Mucosa of descending colon (tissue), 3 donors: ENCODE measurements at regions not wholly inside any gene's neighbourhood (a gene's known extent, or its start where the extent isn't known, plus 50 kb on each side); places are given as distances from the start of the nearest gene placed in this dataset.

ENCODE experiments used
- ATAC-seq: fragments of 200-7000 bp; cut with Tn5 transposase; one replicate; pipeline ENCODE4 v1.9.1; 2020; ENCODE audit warnings: mild to moderate bottlenecking, moderate library complexity
- DNase-seq, 3 donors: peaks; one replicate each; pipeline ENCODE4 v3.0.0-alpha.2; 2020
- H3K36me3 ChIP-seq: fragments of 200-600 bp; one replicate; pipeline ENCODE4 v1.8.0; 2021; ENCODE audit warnings: low read depth, mild to moderate bottlenecking
- H3K4me1 ChIP-seq: fragments of 200-600 bp; one replicate; pipeline ENCODE4 v1.8.0; 2021; ENCODE audit warnings: low read depth, mild to moderate bottlenecking
- H3K4me3 ChIP-seq: fragments of 200-600 bp; one replicate; pipeline ENCODE4 v1.8.0; 2021; ENCODE audit warnings: mild to moderate bottlenecking
- H3K9me3 ChIP-seq: fragments of 200-600 bp; one replicate; pipeline ENCODE4 v1.8.0; 2021; ENCODE audit warnings: mild to moderate bottlenecking
- CTCF ChIP-seq: fragments of 200-600 bp; IDR thresholded peaks from one replicate; pipeline ENCODE4 v1.8.0; 2022; ENCODE audit warnings: antibody characterized with exemption, mild to moderate bottlenecking
- intact Hi-C, 2 donors: fragments of 100-400 bp; cut with DNase I in 1 of 2; cut with micrococcal nuclease in 1 of 2; formaldehyde crosslinking; loops; one replicate each; pipeline versions ENCODE4 v1.11.0 to v1.11.1; 2022; cut with DNase I, micrococcal nuclease
- donor health status: DM: no; HTN: no; CAD: no; lungs with moderate emphysema.
- donor health status: DM: no; HTN: no; CAD: no.
- donor health status: DM: no; HTN: yes; CAD: no.

GRCh38 chr14:36451310-36452065 is 68.5 kb downstream of the NKX2-1 start:
- Histone ChIP-seq H3K4me3 (no peak overlapping the region), H3K4me1 (no peaks in the 10 kb centered on the region), H3K36me3 (no peaks in the 10 kb centered on the region), H3K9me3 (no peaks in the 10 kb centered on the region)
- no peak for TF ChIP-seq CTCF
- intact Hi-C loops, result no loop called here
- DNase-seq (no peak), ATAC-seq (no peak)

- ATAC-seq (no peak), DNase-seq (no peak)
- intact Hi-C loops, result no loop called here
- H3K4me1 ChIP-seq, result no peaks in the 10 kb centered on the region
- H3K36me3 ChIP-seq, result no peaks in the 10 kb centered on the region
- TF ChIP-seq CTCF, result no peak
- no peak overlapping the region for H3K4me3 ChIP-seq
- H3K9me3 ChIP-seq, result no peaks in the 10 kb centered on the region
These were observed 69.5 kb downstream of the NKX2-1 start for GRCh38 chr14:36450550-36450949.

GRCh38 chr14:36449903-36450302 is 70.1 kb downstream of the NKX2-1 start:
- intact Hi-C loops, result no loop called here
- no peaks in the 10 kb centered on the region for H3K9me3 ChIP-seq
- H3K36me3 ChIP-seq, result no peaks in the 10 kb centered on the region
- no peak overlapping the region for H3K4me3 ChIP-seq
- TF ChIP-seq CTCF, result no peak
- DNase-seq (no peak), ATAC-seq (no peak)
- H3K4me1 ChIP-seq, result no peaks in the 10 kb centered on the region

- intact Hi-C loops, result no loop called here
These were observed 76.7 kb downstream of the NKX2-1 start for GRCh38 chr14:36443374-36443773.

GRCh38 chr14:36442824-36443241 is 77.2 kb downstream of the NKX2-1 start:
- no peak overlapping the region for H3K4me3 ChIP-seq
- no peaks in the 10 kb centered on the region for H3K9me3 ChIP-seq
- no peaks in the 10 kb centered on the region for H3K4me1 ChIP-seq
- DNase-seq (no peak), ATAC-seq (no peak)
- intact Hi-C loops, result no loop called here
- no peak for TF ChIP-seq CTCF
- H3K36me3 ChIP-seq, result no peaks in the 10 kb centered on the region

More at GRCh38 chr14:36443374-36443773, 76.7 kb downstream of the NKX2-1 start:
- Histone ChIP-seq H3K4me1 (no peaks in the 10 kb centered on the region), H3K4me3 (no peak overlapping the region), H3K36me3 (no peaks in the 10 kb centered on the region), H3K9me3 (no peaks in the 10 kb centered on the region)
- TF ChIP-seq CTCF, result no peak
- DNase-seq (no peak), ATAC-seq (no peak)
